T-helper 2 cell treated with Interferon-gamma antibody and Interleukin-4, amounts not matched to agents 5 μg/mL and 100 μg/mL, for 36 hours (primary cell): ENCODE measurements at regions not wholly inside any gene's neighbourhood (a gene's known extent, or its start where the extent isn't known, plus 50 kb on each side); places are given as distances from the start of the nearest gene placed in this dataset.

Experiments
- DNase-seq: peaks from one replicate; pipeline ENCODE4 v3.0.0; 2021; ENCODE audit warnings: low spot score
- H3K27ac Mint-ChIP-seq: one replicate; pipeline ENCODE4 v1.8.0; 2021; ENCODE audit warnings: mild to moderate bottlenecking, mixed read lengths
- H3K27me3 Mint-ChIP-seq: one replicate; pipeline ENCODE4 v1.8.0; 2021; ENCODE audit warnings: low read depth, mixed read lengths
- H3K36me3 Mint-ChIP-seq: one replicate; pipeline ENCODE4 v1.8.0; 2021; ENCODE audit warnings: low read depth, mixed read lengths
- H3K4me1 Mint-ChIP-seq: one replicate; pipeline ENCODE4 v1.8.0; 2021; ENCODE audit warnings: low read depth, mixed read lengths
- H3K4me3 Mint-ChIP-seq: one replicate; pipeline ENCODE4 v1.8.0; 2022; ENCODE audit warnings: mild to moderate bottlenecking, moderate library complexity, mixed read lengths
- H3K9me3 Mint-ChIP-seq: one replicate; pipeline ENCODE4 v1.8.0; 2021; ENCODE audit warnings: mixed read lengths

GRCh38 chr15:39326306-39326975, 254.4 kb upstream of the THBS1 start:
- DNase-seq: no peak
- Mint-ChIP-seq H3K27ac (no peak overlapping the region), H3K36me3 (no peaks in the 10 kb centered on the region), H3K27me3 (peaks cover 18% of the 10 kb centered on the region), H3K4me3 (no peak overlapping the region), H3K9me3 (no peaks in the 10 kb centered on the region), H3K4me1 (no peaks in the 10 kb centered on the region)

GRCh38 chr15:39327005-39327730, 253.7 kb upstream of the THBS1 start:
- Mint-ChIP-seq H3K36me3 (no peaks in the 10 kb centered on the region), H3K9me3 (no peaks in the 10 kb centered on the region), H3K4me1 (no peaks in the 10 kb centered on the region), H3K4me3 (no peak overlapping the region), H3K27ac (no peak overlapping the region), H3K27me3 (peaks cover 18% of the 10 kb centered on the region)
- DNase-seq: no peak

- H3K4me1 Mint-ChIP-seq: no peaks in the 10 kb centered on the region
- H3K9me3 Mint-ChIP-seq: no peaks in the 10 kb centered on the region
- no peaks in the 10 kb centered on the region for H3K36me3 Mint-ChIP-seq
- H3K4me3 Mint-ChIP-seq: no peak overlapping the region
- DNase-seq: no peak
- peaks cover 18% of the 10 kb centered on the region for H3K27me3 Mint-ChIP-seq
- H3K27ac Mint-ChIP-seq: no peak overlapping the region
These were observed 250.8 kb upstream of the THBS1 start for GRCh38 chr15:39330061-39330460.

- Mint-ChIP-seq H3K27me3 (peaks cover 10% of the 10 kb centered on the region), H3K36me3 (no peaks in the 10 kb centered on the region), H3K27ac (no peak overlapping the region), H3K4me3 (no peak overlapping the region), H3K9me3 (no peaks in the 10 kb centered on the region), H3K4me1 (no peaks in the 10 kb centered on the region)
- DNase-seq: no peak
These were observed 249.3 kb upstream of the THBS1 start for GRCh38 chr15:39331584-39331983.

- no peaks in the 10 kb centered on the region for H3K9me3 Mint-ChIP-seq
- no peak overlapping the region for H3K27ac Mint-ChIP-seq
- peaks cover 5% of the 10 kb centered on the region for H3K27me3 Mint-ChIP-seq
- no peak overlapping the region for H3K4me3 Mint-ChIP-seq
- no peaks in the 10 kb centered on the region for H3K36me3 Mint-ChIP-seq
- DNase-seq: no peak
- no peaks in the 10 kb centered on the region for H3K4me1 Mint-ChIP-seq
These were observed 248.0 kb upstream of the THBS1 start for GRCh38 chr15:39332846-39333245.

- H3K27me3 Mint-ChIP-seq: peaks cover 5% of the 10 kb centered on the region
- no peaks in the 10 kb centered on the region for H3K36me3 Mint-ChIP-seq
- H3K27ac Mint-ChIP-seq: no peak overlapping the region
- H3K4me3 Mint-ChIP-seq: no peak overlapping the region
- no peak for DNase-seq
- H3K9me3 Mint-ChIP-seq: no peaks in the 10 kb centered on the region
- H3K4me1 Mint-ChIP-seq: no peaks in the 10 kb centered on the region
These were observed 247.5 kb upstream of the THBS1 start for GRCh38 chr15:39333393-39333792.

GRCh38 chr15:39333896-39334295, 247.0 kb upstream of the THBS1 start:
- Mint-ChIP-seq H3K9me3 (no peaks in the 10 kb centered on the region), H3K36me3 (no peaks in the 10 kb centered on the region)

GRCh38 chr15:39336926-39337325, 244.0 kb upstream of the THBS1 start:
- no peaks in the 10 kb centered on the region for H3K36me3 Mint-ChIP-seq
- H3K27me3 Mint-ChIP-seq: no peaks in the 10 kb centered on the region
- no peaks in the 10 kb centered on the region for H3K9me3 Mint-ChIP-seq
- H3K4me3 Mint-ChIP-seq: no peak overlapping the region
- no peaks in the 10 kb centered on the region for H3K4me1 Mint-ChIP-seq
- DNase-seq: no peak
- H3K27ac Mint-ChIP-seq: no peak overlapping the region

More at GRCh38 chr15:39333896-39334295, 247.0 kb upstream of the THBS1 start:
- DNase-seq: no peak
- peaks cover 3% of the 10 kb centered on the region for H3K27me3 Mint-ChIP-seq
- H3K27ac Mint-ChIP-seq: no peak overlapping the region
- H3K4me3 Mint-ChIP-seq: no peak overlapping the region
- no peaks in the 10 kb centered on the region for H3K4me1 Mint-ChIP-seq

- Mint-ChIP-seq H3K4me1 (no peaks in the 10 kb centered on the region), H3K27ac (no peak overlapping the region), H3K27me3 (no peaks in the 10 kb centered on the region), H3K9me3 (no peaks in the 10 kb centered on the region), H3K4me3 (no peak overlapping the region), H3K36me3 (no peaks in the 10 kb centered on the region)
- no peak for DNase-seq
These were observed 242.6 kb upstream of the THBS1 start for GRCh38 chr15:39338251-39338650.

- no peak for DNase-seq
- Mint-ChIP-seq H3K36me3 (no peaks in the 10 kb centered on the region), H3K27me3 (no peaks in the 10 kb centered on the region), H3K4me3 (no peak overlapping the region), H3K27ac (no peak overlapping the region), H3K4me1 (no peaks in the 10 kb centered on the region), H3K9me3 (no peaks in the 10 kb centered on the region)
These were observed 239.8 kb upstream of the THBS1 start for GRCh38 chr15:39340903-39341645.

GRCh38 chr15:39344662-39345141, 236.2 kb upstream of the THBS1 start:
- Mint-ChIP-seq H3K9me3 (no peaks in the 10 kb centered on the region), H3K27ac (no peak overlapping the region), H3K4me1 (no peaks in the 10 kb centered on the region), H3K27me3 (no peaks in the 10 kb centered on the region), H3K4me3 (no peak overlapping the region), H3K36me3 (no peaks in the 10 kb centered on the region)
- DNase-seq: no peak

- no peak for DNase-seq
- Mint-ChIP-seq H3K36me3 (no peaks in the 10 kb centered on the region), H3K4me3 (no peak overlapping the region), H3K4me1 (no peaks in the 10 kb centered on the region), H3K27ac (no peak overlapping the region), H3K27me3 (no peaks in the 10 kb centered on the region), H3K9me3 (no peaks in the 10 kb centered on the region)
These were observed 235.7 kb upstream of the THBS1 start for GRCh38 chr15:39345176-39345575.

GRCh38 chr15:39347453-39347852, 233.4 kb upstream of the THBS1 start:
- H3K27me3 Mint-ChIP-seq: no peaks in the 10 kb centered on the region
- no peaks in the 10 kb centered on the region for H3K9me3 Mint-ChIP-seq
- H3K4me3 Mint-ChIP-seq: no peak overlapping the region
- H3K4me1 Mint-ChIP-seq: no peaks in the 10 kb centered on the region
- no peak overlapping the region for H3K27ac Mint-ChIP-seq
- no peak for DNase-seq
- no peaks in the 10 kb centered on the region for H3K36me3 Mint-ChIP-seq

GRCh38 chr15:39350785-39351184, 230.1 kb upstream of the THBS1 start:
- DNase-seq: no peak
- Mint-ChIP-seq H3K9me3 (no peaks in the 10 kb centered on the region), H3K4me3 (no peak overlapping the region), H3K27ac (no peak overlapping the region), H3K4me1 (no peaks in the 10 kb centered on the region), H3K36me3 (no peaks in the 10 kb centered on the region), H3K27me3 (no peaks in the 10 kb centered on the region)
